ENCODE measurements at regions not wholly inside any gene's neighbourhood (a gene's known extent, or its start where the extent isn't known, plus 50 kb on each side); places are given as distances from the start of the nearest gene placed in this dataset.

GRCh38 chr16:52697971-52698370, 151.0 kb upstream of the TOX3 start:
- no peak for TF ChIP-seq CTCF (IDR thresholded peaks at IDR 0.05; ENCODE audit: low read depth, low read length, poor library complexity, severe bottlenecking)
- TF ChIP-seq EZH2phosphoT487 (IDR thresholded peaks at IDR 0.05; ENCODE audit: borderline replicate concordance, low read length) = no peak
